MCF 10A (cell line): ENCODE measurements at regions not wholly inside any gene's neighbourhood (a gene's known extent, or its start where the extent isn't known, plus 50 kb on each side); places are given as distances from the start of the nearest gene placed in this dataset.

ENCODE experiments used
- BruUV-seq: library from RNA; stranded (reverse); fragments of 400-500 nt; replicated peaks from 2 replicates; lab custom pipeline; 2021; lab: Mats Ljungman, UMichigan
- CTCF ChIA-PET: fragments of 300-600 bp; sonication (Branson Sonifier 250); formaldehyde crosslinking; extraction: SDS; loops from one replicate; lab custom pipeline; 2021; ENCODE audit warnings: antibody characterized with exemption, inconsistent platforms; lab: Yijun Ruan, JAX
- POLR2A ChIA-PET: fragments of 300-600, 350-650 bp; sonication (Branson Sonifier 250); formaldehyde crosslinking; extraction: SDS; loops from one replicate; lab custom pipeline; 2020; ENCODE audit warnings: antibody characterized with exemption, inconsistent platforms; lab: Yijun Ruan, JAX
- DNase-seq: peaks from one replicate; pipeline ENCODE4 v3.0.0-alpha.2; 2018; ENCODE audit not compliant: unreplicated experiment
- H3K27ac Mint-ChIP-seq: one replicate; pipeline ENCODE4 v1.8.0; 2022; ENCODE audit warnings: mild to moderate bottlenecking, low read depth, mixed read lengths; ENCODE audit not compliant: unreplicated experiment
- H3K27me3 Mint-ChIP-seq: one replicate; pipeline ENCODE4 v1.8.0; 2022; ENCODE audit warnings: mixed read lengths; ENCODE audit not compliant: insufficient read depth, unreplicated experiment
- H3K36me3 Mint-ChIP-seq: one replicate; pipeline ENCODE4 v1.8.0; 2022; ENCODE audit warnings: mild to moderate bottlenecking, moderate library complexity, mixed read lengths; ENCODE audit not compliant: insufficient read depth, unreplicated experiment
- H3K4me1 Mint-ChIP-seq: one replicate; pipeline ENCODE4 v1.8.0; 2022; ENCODE audit warnings: mixed read lengths; ENCODE audit not compliant: insufficient read depth, unreplicated experiment
- H3K4me3 Mint-ChIP-seq: one replicate; pipeline ENCODE4 v1.8.0; 2022; ENCODE audit warnings: mild to moderate bottlenecking, moderate library complexity, mixed read lengths; ENCODE audit not compliant: unreplicated experiment
- H3K9me3 Mint-ChIP-seq: one replicate; pipeline ENCODE4 v1.8.0; 2022; ENCODE audit warnings: mixed read lengths; ENCODE audit not compliant: unreplicated experiment
- intact Hi-C: fragments of 100-400 bp; cut with micrococcal nuclease; formaldehyde crosslinking; loops from 2 replicates; pipeline ENCODE4 v1.14.1; 2022
- TF ChIP-seq, protein P1 (sequence below): fragments of 200-600 bp; IDR thresholded peaks from one replicate; pipeline ENCODE4 v1.8.0; 2022; ENCODE audit warnings: antibody characterized with exemption, mild to moderate bottlenecking; ENCODE audit not compliant: unreplicated experiment

DNA sequence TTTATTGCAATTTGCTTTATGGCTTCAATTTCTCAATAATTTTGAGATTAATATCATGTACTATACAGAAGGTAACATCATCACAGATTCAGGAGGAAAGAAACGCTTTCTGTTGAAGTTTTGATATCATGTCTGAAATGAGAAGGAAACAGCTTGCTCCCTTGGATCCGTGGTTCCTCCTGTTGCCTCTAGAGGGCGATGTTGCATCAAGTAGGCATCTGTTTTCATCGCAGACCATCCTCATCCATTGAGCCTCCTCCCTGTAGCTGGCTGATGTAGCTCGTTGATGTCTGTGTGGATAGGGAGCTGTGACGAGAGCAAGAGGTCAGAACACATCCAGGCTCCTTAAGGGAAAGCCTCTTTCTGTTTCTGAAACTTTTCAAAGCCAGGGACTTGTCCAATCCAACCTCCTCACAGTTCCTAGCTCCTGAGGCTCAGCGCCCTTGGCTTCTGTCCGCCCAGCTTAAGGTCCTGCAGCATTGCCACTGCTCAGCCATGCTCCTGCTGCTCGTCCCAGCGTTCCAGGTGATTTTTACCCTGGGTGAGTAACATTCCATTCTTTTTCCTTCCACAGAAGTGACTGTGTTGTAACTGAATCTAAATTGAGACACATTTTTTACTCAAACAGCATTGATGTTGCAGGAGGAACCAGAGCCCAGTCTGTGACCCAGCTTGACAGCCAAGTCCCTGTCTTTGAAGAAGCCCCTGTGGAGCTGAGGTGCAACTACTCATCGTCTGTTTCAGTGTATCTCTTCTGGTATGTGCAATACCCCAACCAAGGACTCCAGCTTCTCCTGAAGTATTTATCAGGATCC lies 304.8 kb upstream of the OR4E1 start:
- DNase-seq: peak; percentile 60
- Mint-ChIP-seq H3K4me3 (no peak overlapping the region), H3K36me3 (no peaks in the 10 kb centered on the region), H3K27me3 (peaks cover 77% of the 10 kb centered on the region), H3K9me3 (no peaks in the 10 kb centered on the region), H3K4me1 (no peaks in the 10 kb centered on the region), H3K27ac (no peak overlapping the region)
- no TSS peak for BruUV-seq
- intact Hi-C loops: no loop called here
- CTCF ChIA-PET: interaction anchor here (0.6 to 2.7 kb wide), 16 partner anchors 10 to 1551 kb away, joined by 3 to 21 read pairs (median 3); no protein-coding TSS in a partner anchor
- POLR2A ChIA-PET: interaction anchor here (0.9 kb wide), 1 partner anchor 13 kb away, joined by 3 read pairs; no protein-coding TSS in a partner anchor
- TF ChIP-seq, protein P1, sequence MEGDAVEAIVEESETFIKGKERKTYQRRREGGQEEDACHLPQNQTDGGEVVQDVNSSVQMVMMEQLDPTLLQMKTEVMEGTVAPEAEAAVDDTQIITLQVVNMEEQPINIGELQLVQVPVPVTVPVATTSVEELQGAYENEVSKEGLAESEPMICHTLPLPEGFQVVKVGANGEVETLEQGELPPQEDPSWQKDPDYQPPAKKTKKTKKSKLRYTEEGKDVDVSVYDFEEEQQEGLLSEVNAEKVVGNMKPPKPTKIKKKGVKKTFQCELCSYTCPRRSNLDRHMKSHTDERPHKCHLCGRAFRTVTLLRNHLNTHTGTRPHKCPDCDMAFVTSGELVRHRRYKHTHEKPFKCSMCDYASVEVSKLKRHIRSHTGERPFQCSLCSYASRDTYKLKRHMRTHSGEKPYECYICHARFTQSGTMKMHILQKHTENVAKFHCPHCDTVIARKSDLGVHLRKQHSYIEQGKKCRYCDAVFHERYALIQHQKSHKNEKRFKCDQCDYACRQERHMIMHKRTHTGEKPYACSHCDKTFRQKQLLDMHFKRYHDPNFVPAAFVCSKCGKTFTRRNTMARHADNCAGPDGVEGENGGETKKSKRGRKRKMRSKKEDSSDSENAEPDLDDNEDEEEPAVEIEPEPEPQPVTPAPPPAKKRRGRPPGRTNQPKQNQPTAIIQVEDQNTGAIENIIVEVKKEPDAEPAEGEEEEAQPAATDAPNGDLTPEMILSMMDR: peak; percentile 65

DNA sequence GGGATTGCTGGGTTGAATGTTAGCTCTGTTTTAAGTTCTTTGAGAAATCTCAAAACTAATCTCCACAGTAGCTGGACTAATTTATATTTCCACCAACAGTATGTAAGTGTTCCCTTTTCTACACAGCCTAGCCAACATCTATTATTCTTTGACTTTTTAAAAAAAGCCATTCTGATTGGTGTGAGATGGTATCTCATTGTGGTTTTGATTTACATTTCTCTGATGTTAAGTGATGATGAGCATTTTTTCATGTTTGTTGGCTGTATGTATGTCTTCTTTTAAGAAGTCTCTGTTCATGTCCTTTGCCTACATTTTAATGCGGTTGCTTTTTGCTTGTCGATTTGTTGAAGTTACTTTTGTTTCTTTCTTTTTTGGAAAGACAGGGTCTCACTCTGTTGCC lies 301.1 kb upstream of the OR4E1 start:
- CTCF ChIA-PET: interaction anchor here (0.6 to 1.4 kb wide), 3 partner anchors 15 to 328 kb away, joined by 3 read pairs; no protein-coding TSS in a partner anchor

DNA sequence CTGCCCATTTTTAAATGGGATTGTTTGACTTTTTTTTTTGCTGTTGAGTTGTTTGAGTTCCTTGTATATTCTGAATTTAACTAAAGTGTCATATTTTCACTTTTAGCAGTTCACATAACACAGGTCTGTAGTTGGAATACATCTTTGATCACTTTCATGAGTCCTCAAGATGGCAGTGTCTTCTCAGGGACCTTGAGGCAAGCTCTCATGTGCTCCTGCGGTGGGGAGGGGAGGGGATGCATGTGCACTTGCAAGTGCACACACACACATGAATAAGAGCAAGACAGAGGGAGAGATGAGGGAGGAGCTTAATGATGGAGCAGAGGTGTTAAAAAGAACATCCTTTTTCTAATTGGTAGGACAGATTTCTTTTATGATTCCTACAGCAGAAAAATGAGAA lies 291.4 kb upstream of the OR4E1 start:
- TF ChIP-seq, protein P1: no peak
- no peak overlapping the region for H3K4me3 Mint-ChIP-seq
- DNase-seq: no peak
- POLR2A ChIA-PET: interaction anchor here (0.8 kb wide), 1 partner anchor 13 kb away, joined by 3 read pairs; no protein-coding TSS in a partner anchor
- no peak overlapping the region for H3K27ac Mint-ChIP-seq
- BruUV-seq: no TSS peak
- intact Hi-C loops: no loop called here
- H3K4me1 Mint-ChIP-seq: no peaks in the 10 kb centered on the region
- no peaks in the 10 kb centered on the region for H3K36me3 Mint-ChIP-seq
- CTCF ChIA-PET: no interaction called here
- H3K9me3 Mint-ChIP-seq: no peaks in the 10 kb centered on the region
- H3K27me3 Mint-ChIP-seq: peaks cover 65% of the 10 kb centered on the region

More for the DNA sequence above, 301.1 kb upstream of the OR4E1 start:
- H3K27ac Mint-ChIP-seq: no peak overlapping the region
- no TSS peak for BruUV-seq
- H3K27me3 Mint-ChIP-seq: peaks cover 97% of the 10 kb centered on the region
- no peaks in the 10 kb centered on the region for H3K36me3 Mint-ChIP-seq
- H3K4me1 Mint-ChIP-seq: no peaks in the 10 kb centered on the region
- intact Hi-C loops: no loop called here
- no peaks in the 10 kb centered on the region for H3K9me3 Mint-ChIP-seq
- no peak overlapping the region for H3K4me3 Mint-ChIP-seq
- no peak for DNase-seq
- TF ChIP-seq, protein P1: no peak
- POLR2A ChIA-PET: no interaction called here

DNA sequence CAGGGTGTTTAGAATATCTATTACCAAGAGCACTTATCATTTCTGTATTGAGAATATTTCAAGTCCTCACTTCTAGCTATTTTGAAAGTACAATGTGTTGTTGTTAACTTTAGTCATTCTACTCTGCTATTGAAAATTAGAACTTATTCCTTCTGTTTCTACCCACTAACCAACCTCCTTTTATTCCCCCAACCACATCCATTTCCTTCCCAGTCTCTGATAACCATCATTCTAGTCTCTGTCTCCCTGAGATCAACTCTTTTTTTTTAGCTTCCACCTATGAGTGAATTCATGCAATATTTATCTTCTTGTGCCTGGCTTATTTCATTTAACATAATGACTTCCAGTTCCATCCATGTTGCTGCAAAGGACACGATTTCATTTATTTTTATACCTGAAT lies 290.6 kb upstream of the OR4E1 start:
- TF ChIP-seq, protein P1: no peak
- Mint-ChIP-seq H3K4me1 (no peaks in the 10 kb centered on the region), H3K9me3 (no peaks in the 10 kb centered on the region), H3K4me3 (no peak overlapping the region), H3K36me3 (no peaks in the 10 kb centered on the region), H3K27ac (no peak overlapping the region), H3K27me3 (peaks cover 65% of the 10 kb centered on the region)
- intact Hi-C loops: no loop called here
- DNase-seq: no peak
- ChIA-PET POLR2A (no interaction called here), CTCF (interaction anchor here (1.0 to 1.6 kb wide), 2 partner anchors 15 to 253 kb away, joined by 3 read pairs; no protein-coding TSS in a partner anchor)
- no TSS peak for BruUV-seq
